ENCODE measurements at regions not wholly inside any gene's neighbourhood (a gene's known extent, or its start where the extent isn't known, plus 50 kb on each side); places are given as distances from the start of the nearest gene placed in this dataset.

- TF ChIP-seq POLR2AphosphoS5 (IDR thresholded peaks at IDR 0.05) (no peak), CTCF (IDR thresholded peaks at IDR 0.05) (no peak)
These were observed 408.6 kb downstream of the TCERG1L start for GRCh38 chr10:130902929-130903328.
